ENCODE measurements at regions not wholly inside any gene's neighbourhood (a gene's known extent, or its start where the extent isn't known, plus 50 kb on each side); places are given as distances from the start of the nearest gene placed in this dataset.
"Not testable (repeated sequence)": the region's sequence is repeated elsewhere in the genome, so short reads cannot be mapped to it uniquely, and the experiment has no call there.

DNA sequence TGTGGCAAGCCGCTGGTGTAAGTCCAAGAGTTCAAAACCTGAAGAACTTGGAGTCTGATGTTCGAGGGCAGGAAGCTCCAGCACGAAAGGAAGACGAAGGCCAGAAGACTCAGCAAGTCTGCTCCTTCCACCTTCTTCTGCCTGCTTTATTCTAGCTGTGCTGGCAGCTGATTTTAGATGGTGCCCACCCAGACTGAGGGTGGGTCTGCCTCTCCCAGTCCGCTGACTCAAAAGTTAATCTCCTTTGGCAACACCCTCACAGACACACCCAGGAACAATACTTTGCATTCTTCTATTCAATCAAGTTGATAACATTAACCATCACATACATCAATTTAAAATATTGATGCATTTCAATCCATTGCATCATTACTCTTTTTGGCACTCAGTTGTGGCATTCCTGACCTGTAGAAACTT, 373.1 kb downstream of the CDH10 start:
- H3K4me1 ChIP-seq (ENCODE audit: control insufficient read depth in 2 of 2, insufficient read depth in 1 of 2, low read depth in 1 of 2, low read length in 2 of 2); H2BK12ac ChIP-seq (ENCODE audit: low read length); H4K8ac ChIP-seq (ENCODE audit: low read depth, low read length); H3K23ac ChIP-seq (ENCODE audit: low read depth, low read length, poor library complexity); H2AK5ac ChIP-seq (ENCODE audit: low read depth, low read length); H3K14ac ChIP-seq (ENCODE audit: low read length); H3K9ac ChIP-seq (ENCODE audit: low read depth, low read length, poor library complexity); H3K27me3 ChIP-seq (ENCODE audit: control insufficient read depth in 3 of 3, insufficient read depth in 3 of 3, low read depth in 1 of 3, low read length in 3 of 3); H2BK15ac ChIP-seq (ENCODE audit: low read length); H3K4me2 ChIP-seq (ENCODE audit: insufficient read depth, low read length, poor library complexity, severe bottlenecking); H3K4ac ChIP-seq (ENCODE audit: low read length); DNase-seq (ENCODE audit: low spot score); H3K36me3 ChIP-seq (replicated peaks in 1 of 2; ENCODE audit: control insufficient read depth in 2 of 2, insufficient read depth in 2 of 2, low read length in 2 of 2); H3K79me1 ChIP-seq (ENCODE audit: low read depth, low read length); H2BK120ac ChIP-seq (ENCODE audit: low read depth, low read length); H3K4me3 ChIP-seq (ENCODE audit: low read length in 2 of 2); H2BK5ac ChIP-seq (ENCODE audit: low read length); H3K9me3 ChIP-seq (replicated peaks in 1 of 2; ENCODE audit: control insufficient read depth in 2 of 2, insufficient read depth in 1 of 2, low read depth in 1 of 2, low read length in 2 of 2); H2AFZ ChIP-seq (ENCODE audit: low read length); H3K27ac ChIP-seq (replicated peaks; ENCODE audit: low read length); H3K18ac ChIP-seq (ENCODE audit: low read length); H4K91ac ChIP-seq (ENCODE audit: low read depth, low read length, poor library complexity): not testable (repeated sequence)
- WGBS, 2 donors (ENCODE audit: extremely low coverage in 2 of 2, insufficient read length in 2 of 2, insufficient replicate concordance in 1 of 2): no CpG with 5 or more reads among the region's 5 CpGs

- no peak for DNase-seq (ENCODE audit: low spot score)
- H4K91ac ChIP-seq (ENCODE audit: low read depth, low read length, poor library complexity): no peak overlapping the region
- no peaks in the 10 kb centered on the region for H3K36me3 ChIP-seq (replicated peaks in 1 of 2; ENCODE audit: control insufficient read depth in 2 of 2, insufficient read depth in 2 of 2, low read length in 2 of 2)
- H3K4me1 ChIP-seq (ENCODE audit: control insufficient read depth in 2 of 2, insufficient read depth in 1 of 2, low read depth in 1 of 2, low read length in 2 of 2): no peaks in the 10 kb centered on the region
- H3K27ac ChIP-seq (replicated peaks; ENCODE audit: low read length): no peak overlapping the region
- no peak overlapping the region for H3K4me2 ChIP-seq (ENCODE audit: insufficient read depth, low read length, poor library complexity, severe bottlenecking)
- no peaks in the 10 kb centered on the region for H3K79me1 ChIP-seq (ENCODE audit: low read depth, low read length)
- no CpG with 5 or more reads among the region's 7 CpGs for WGBS, 2 donors (ENCODE audit: extremely low coverage in 2 of 2, insufficient read length in 2 of 2, insufficient replicate concordance in 1 of 2)
- H2BK5ac ChIP-seq (ENCODE audit: low read length): no peak overlapping the region
- H2AK5ac ChIP-seq (ENCODE audit: low read depth, low read length): no peak overlapping the region
- no peak overlapping the region for H3K23ac ChIP-seq (ENCODE audit: low read depth, low read length, poor library complexity)
- no peak overlapping the region for H3K4me3 ChIP-seq (ENCODE audit: low read length in 2 of 2)
- H4K8ac ChIP-seq (ENCODE audit: low read depth, low read length): no peak overlapping the region
- H3K18ac ChIP-seq (ENCODE audit: low read length): no peak overlapping the region
- H2AFZ ChIP-seq (ENCODE audit: low read length): no peak overlapping the region
- H3K27me3 ChIP-seq (ENCODE audit: control insufficient read depth in 3 of 3, insufficient read depth in 3 of 3, low read depth in 1 of 3, low read length in 3 of 3): no peaks in the 10 kb centered on the region
- no peak overlapping the region for H2BK120ac ChIP-seq (ENCODE audit: low read depth, low read length)
- H2BK15ac ChIP-seq (ENCODE audit: low read length): no peak overlapping the region
- H2BK12ac ChIP-seq (ENCODE audit: low read length): no peak overlapping the region
- H3K4ac ChIP-seq (ENCODE audit: low read length): no peak overlapping the region
- no peak overlapping the region for H3K9ac ChIP-seq (ENCODE audit: low read depth, low read length, poor library complexity)
- H3K9me3 ChIP-seq (replicated peaks in 1 of 2; ENCODE audit: control insufficient read depth in 2 of 2, insufficient read depth in 1 of 2, low read depth in 1 of 2, low read length in 2 of 2): no peaks in the 10 kb centered on the region
- H3K14ac ChIP-seq (ENCODE audit: low read length): no peak overlapping the region
These were observed 372.0 kb downstream of the CDH10 start for GRCh38 chr5:24272741-24273140.

DNA sequence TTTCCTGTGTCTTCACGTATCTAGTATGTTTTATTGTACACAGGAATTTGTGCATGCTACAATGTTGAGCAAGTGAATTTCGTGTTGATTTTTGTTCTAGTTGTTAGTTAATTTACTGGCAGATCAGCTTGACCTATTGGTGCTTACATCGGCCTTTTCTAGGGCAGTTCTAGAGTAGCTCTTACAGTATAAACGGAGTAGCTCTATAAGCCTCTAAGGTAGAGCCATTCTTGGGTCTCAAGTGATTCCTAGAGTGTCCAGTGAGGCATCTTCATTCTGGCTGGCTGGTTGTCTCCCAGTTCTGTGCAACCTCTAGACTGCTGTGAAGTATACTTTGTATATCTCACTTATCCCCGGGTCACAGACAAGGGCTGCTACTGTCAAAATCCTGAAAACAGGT, 364.6 kb downstream of the CDH10 start:
- no peaks in the 10 kb centered on the region for H3K9me3 ChIP-seq (replicated peaks in 1 of 2; ENCODE audit: control insufficient read depth in 2 of 2, insufficient read depth in 1 of 2, low read depth in 1 of 2, low read length in 2 of 2)
- H2AK5ac ChIP-seq (ENCODE audit: low read depth, low read length): no peak overlapping the region
- peaks cover 0 to 3% of the 10 kb centered on the region in 2 donors for H3K4me1 ChIP-seq (ENCODE audit: control insufficient read depth in 2 of 2, insufficient read depth in 1 of 2, low read depth in 1 of 2, low read length in 2 of 2)
- no peak overlapping the region for H2BK15ac ChIP-seq (ENCODE audit: low read length)
- no peak overlapping the region for H3K27ac ChIP-seq (replicated peaks; ENCODE audit: low read length)
- DNase-seq (ENCODE audit: low spot score): no peak
- H3K27me3 ChIP-seq (ENCODE audit: control insufficient read depth in 3 of 3, insufficient read depth in 3 of 3, low read depth in 1 of 3, low read length in 3 of 3): no peaks in the 10 kb centered on the region
- WGBS, 2 donors (ENCODE audit: extremely low coverage in 2 of 2, insufficient read length in 2 of 2, insufficient replicate concordance in 1 of 2): no CpG with 5 or more reads among the region's 5 CpGs
- no peak overlapping the region for H3K23ac ChIP-seq (ENCODE audit: low read depth, low read length, poor library complexity)
- H3K79me1 ChIP-seq (ENCODE audit: low read depth, low read length): no peaks in the 10 kb centered on the region
- no peak overlapping the region for H4K91ac ChIP-seq (ENCODE audit: low read depth, low read length, poor library complexity)
- no peak overlapping the region for H3K14ac ChIP-seq (ENCODE audit: low read length)
- H3K18ac ChIP-seq (ENCODE audit: low read length): no peak overlapping the region
- H4K8ac ChIP-seq (ENCODE audit: low read depth, low read length): no peak overlapping the region
- H2BK12ac ChIP-seq (ENCODE audit: low read length): no peak overlapping the region
- H3K4me3 ChIP-seq (ENCODE audit: low read length in 2 of 2): no peak overlapping the region
- no peak overlapping the region for H2AFZ ChIP-seq (ENCODE audit: low read length)
- H3K4me2 ChIP-seq (ENCODE audit: insufficient read depth, low read length, poor library complexity, severe bottlenecking): no peak overlapping the region
- H3K4ac ChIP-seq (ENCODE audit: low read length): no peak overlapping the region
- no peak overlapping the region for H2BK5ac ChIP-seq (ENCODE audit: low read length)
- H2BK120ac ChIP-seq (ENCODE audit: low read depth, low read length): no peak overlapping the region
- no peak overlapping the region for H3K9ac ChIP-seq (ENCODE audit: low read depth, low read length, poor library complexity)
- no peaks in the 10 kb centered on the region for H3K36me3 ChIP-seq (replicated peaks in 1 of 2; ENCODE audit: control insufficient read depth in 2 of 2, insufficient read depth in 2 of 2, low read length in 2 of 2)

DNA sequence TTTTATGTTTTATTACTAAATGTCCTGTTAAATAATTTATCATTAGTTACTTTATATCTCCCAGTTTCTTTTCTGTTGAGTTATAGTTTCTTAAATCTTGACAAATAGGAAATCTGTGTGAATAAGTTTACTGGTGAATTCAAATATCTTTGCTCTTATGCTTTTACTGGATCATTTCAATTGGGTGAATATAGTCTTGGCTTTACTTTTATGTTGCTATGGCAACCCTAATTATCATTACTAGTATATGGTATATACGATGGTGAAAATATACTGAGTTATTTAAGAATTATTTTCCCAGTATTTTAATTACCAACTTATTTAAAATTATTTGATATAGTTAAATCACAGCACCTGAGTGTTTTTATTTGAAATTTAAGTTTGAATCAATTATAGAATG, 363.0 kb downstream of the CDH10 start:
- H3K4me3 ChIP-seq (ENCODE audit: low read length in 2 of 2): no peak overlapping the region
- H3K9me3 ChIP-seq (replicated peaks in 1 of 2; ENCODE audit: control insufficient read depth in 2 of 2, insufficient read depth in 1 of 2, low read depth in 1 of 2, low read length in 2 of 2): no peaks in the 10 kb centered on the region
- H4K91ac ChIP-seq (ENCODE audit: low read depth, low read length, poor library complexity): no peak overlapping the region
- H3K27ac ChIP-seq (replicated peaks; ENCODE audit: low read length): no peak overlapping the region
- H3K27me3 ChIP-seq (ENCODE audit: control insufficient read depth in 3 of 3, insufficient read depth in 3 of 3, low read depth in 1 of 3, low read length in 3 of 3): no peaks in the 10 kb centered on the region
- H3K23ac ChIP-seq (ENCODE audit: low read depth, low read length, poor library complexity): no peak overlapping the region
- no peaks in the 10 kb centered on the region for H3K36me3 ChIP-seq (replicated peaks in 1 of 2; ENCODE audit: control insufficient read depth in 2 of 2, insufficient read depth in 2 of 2, low read length in 2 of 2)
- H3K18ac ChIP-seq (ENCODE audit: low read length): no peak overlapping the region
- H3K4me1 ChIP-seq (ENCODE audit: control insufficient read depth in 2 of 2, insufficient read depth in 1 of 2, low read depth in 1 of 2, low read length in 2 of 2): peaks cover 0 to 3% of the 10 kb centered on the region in 2 donors
- H3K9ac ChIP-seq (ENCODE audit: low read depth, low read length, poor library complexity): no peak overlapping the region
- no peak overlapping the region for H2AK5ac ChIP-seq (ENCODE audit: low read depth, low read length)
- H2AFZ ChIP-seq (ENCODE audit: low read length): no peak overlapping the region
- H3K4me2 ChIP-seq (ENCODE audit: insufficient read depth, low read length, poor library complexity, severe bottlenecking): no peak overlapping the region
- H2BK12ac ChIP-seq (ENCODE audit: low read length): no peak overlapping the region
- no peak overlapping the region for H2BK120ac ChIP-seq (ENCODE audit: low read depth, low read length)
- no peak overlapping the region for H3K4ac ChIP-seq (ENCODE audit: low read length)
- no peak overlapping the region for H4K8ac ChIP-seq (ENCODE audit: low read depth, low read length)
- H3K79me1 ChIP-seq (ENCODE audit: low read depth, low read length): no peaks in the 10 kb centered on the region
- H2BK15ac ChIP-seq (ENCODE audit: low read length): no peak overlapping the region
- no CpG with 5 or more reads among the region's 1 CpG for WGBS, 2 donors (ENCODE audit: extremely low coverage in 2 of 2, insufficient read length in 2 of 2, insufficient replicate concordance in 1 of 2)
- no peak overlapping the region for H3K14ac ChIP-seq (ENCODE audit: low read length)
- H2BK5ac ChIP-seq (ENCODE audit: low read length): no peak overlapping the region
- DNase-seq (ENCODE audit: low spot score): no peak
